ENCODE measurements at regions not wholly inside any gene's neighbourhood (a gene's known extent, or its start where the extent isn't known, plus 50 kb on each side); places are given as distances from the start of the nearest gene placed in this dataset.

GRCh38 chr4:23710298-23710697 lies 179.5 kb downstream of the PPARGC1A start:
- POLR2A ChIA-PET, result no interaction called here
- ATAC-seq (no peak), DNase-seq (ENCODE audit: low read depth, low spot score) (no peak)
- no peak overlapping the region for H3K27ac ChIP-seq (ENCODE audit: low read length)
- no peaks in the 10 kb centered on the region for H3K9me3 ChIP-seq (ENCODE audit: control insufficient read depth, insufficient read depth, low read depth, low read length)
- in situ Hi-C loops (cut with HindIII; ENCODE audit: low pct_unique_long_range_greater_than_20kb, low sequenced_read_pairs) (no loop called here), intact Hi-C loops (cut with micrococcal nuclease; ENCODE audit: unreplicated experiment) (no loop called here)
- BruUV-seq (replicated peaks), result no TSS peak
- no peaks in the 10 kb centered on the region for H3K36me3 ChIP-seq (ENCODE audit: control insufficient read depth, insufficient read depth, low read length)
- no peak overlapping the region for H3K4me3 ChIP-seq (ENCODE audit: low read depth in 2 of 2, low read length in 2 of 2)
- no peaks in the 10 kb centered on the region for H3K27me3 ChIP-seq (ENCODE audit: control insufficient read depth, insufficient read depth, low read length)
- no peaks in the 10 kb centered on the region for H3K4me1 ChIP-seq (ENCODE audit: control insufficient read depth, insufficient read depth, low read length)
- CTCF ChIA-PET, result no interaction called here
- TF ChIP-seq SIN3A (IDR thresholded peaks at IDR 0.05; ENCODE audit: borderline replicate concordance, insufficient read depth, low read depth, low read length) (no peak), TCF7L2 (IDR thresholded peaks at IDR 0.05; ENCODE audit: low read depth, low read length) (no peak), CTCF (IDR thresholded peaks at IDR 0.05) (no peak), REST (IDR thresholded peaks at IDR 0.05; ENCODE audit: insufficient read depth in 1 of 2, low read depth in 2 of 2, low read length in 1 of 2) (no peak)

GRCh38 chr4:23707652-23708026 lies 182.2 kb downstream of the PPARGC1A start:
- CTCF ChIA-PET, result no interaction called here
- Histone ChIP-seq H3K4me3 (ENCODE audit: low read depth in 2 of 2, low read length in 2 of 2) (no peak overlapping the region), H3K4me1 (ENCODE audit: control insufficient read depth, insufficient read depth, low read length) (no peaks in the 10 kb centered on the region), H3K36me3 (ENCODE audit: control insufficient read depth, insufficient read depth, low read length) (no peaks in the 10 kb centered on the region), H3K27ac (ENCODE audit: low read length) (no peak overlapping the region), H3K27me3 (ENCODE audit: control insufficient read depth, insufficient read depth, low read length) (no peaks in the 10 kb centered on the region), H3K9me3 (ENCODE audit: control insufficient read depth, insufficient read depth, low read depth, low read length) (no peaks in the 10 kb centered on the region)
- no peak for TF ChIP-seq POLR2AphosphoS5 (IDR thresholded peaks at IDR 0.05; ENCODE audit: low read depth, low read length)
- no peak for TF ChIP-seq CTCF (IDR thresholded peaks at IDR 0.05)
- TF ChIP-seq TCF7L2 (IDR thresholded peaks at IDR 0.05; ENCODE audit: low read depth, low read length), result no peak
- TF ChIP-seq REST (IDR thresholded peaks at IDR 0.05; ENCODE audit: insufficient read depth in 1 of 2, low read depth in 2 of 2, low read length in 1 of 2), result no peak
- TF ChIP-seq SIN3A (IDR thresholded peaks at IDR 0.05; ENCODE audit: borderline replicate concordance, insufficient read depth, low read depth, low read length), result no peak
- no TSS peak for BruUV-seq (replicated peaks)
- ATAC-seq (no peak), DNase-seq (ENCODE audit: low read depth, low spot score) (no peak)
- in situ Hi-C loops (cut with HindIII; ENCODE audit: low pct_unique_long_range_greater_than_20kb, low sequenced_read_pairs) (no loop called here), intact Hi-C loops (cut with micrococcal nuclease; ENCODE audit: unreplicated experiment) (no loop called here)
- POLR2A ChIA-PET, result no interaction called here
